GM12878 (cell line): ENCODE measurements at regions not wholly inside any gene's neighbourhood (a gene's known extent, or its start where the extent isn't known, plus 50 kb on each side); places are given as distances from the start of the nearest gene placed in this dataset.

Experiments
- ATAC-seq: fragments of 200-7000 bp; cut with Tn5 transposase; 3 replicates; pipeline ENCODE4 v1.9.1; 2020; ENCODE audit warnings: mild to moderate bottlenecking, moderate library complexity
- BruUV-seq: library from RNA; stranded (reverse); fragments of 400-500 nt; replicated peaks from 2 replicates; lab custom pipeline; 2021; lab: Mats Ljungman, UMichigan
- CTCF ChIA-PET: fragments of 300-600 bp; sonication (Branson Sonifier 250); formaldehyde crosslinking; extraction: SDS; loops from one replicate; lab custom pipeline; 2021; ENCODE audit warnings: inconsistent platforms; lab: Yijun Ruan, JAX
- POLR2A ChIA-PET: fragments of 350-600 bp; formaldehyde crosslinking; extraction: SDS; loops from one replicate; lab custom pipeline; 2021; ENCODE audit warnings: inconsistent platforms; lab: Charles Lee
- RAD21 ChIA-PET: fragments of 300-600 bp; sonication (Branson Sonifier 250); formaldehyde crosslinking; loops from one replicate; lab custom pipeline; 2023; ENCODE audit warnings: antibody characterized with exemption; ENCODE audit not compliant: unreplicated experiment; lab: Charles Lee
- SMC1A ChIA-PET: fragments of 300-600 bp; sonication (Branson Sonifier 250); formaldehyde crosslinking; loops from one replicate; lab custom pipeline; 2023; ENCODE audit not compliant: unreplicated experiment, uncharacterized antibody; lab: Charles Lee
- DNase-seq: peaks from one replicate; pipeline ENCODE4 v3.0.0-alpha.2; 2011; ENCODE audit warnings: low read depth, low spot score
- FAIRE-seq: peaks from 3 replicates; lab custom pipeline; 2011; peaks lifted over from hg19 to GRCh38; lab: Jason Lieb, UNC
- H2AFZ ChIP-seq: 2 replicates; pipeline ENCODE4 v1.6.0; 2011; ENCODE audit warnings: low read depth, low read length, control low read depth; ENCODE audit not compliant: control insufficient read depth
- H3K27ac ChIP-seq: 2 replicates; pipeline ENCODE4 v1.5.1; 2011; ENCODE audit warnings: control low read depth; ENCODE audit not compliant: control insufficient read depth, insufficient read depth
- H3K27me3 ChIP-seq, 2 experiments: replicated peaks in 1 of 2; 2 replicates each; pipeline versions ENCODE4 v1.6.0 to v1.6.1; 2011; ENCODE audit warnings: low read length in 1 of 2; ENCODE audit not compliant: control insufficient read depth in 2 of 2, insufficient read depth in 2 of 2
- H3K36me3 ChIP-seq, 2 experiments: 2 replicates each; pipeline ENCODE4 v1.5.1; 2011; ENCODE audit warnings: low read length in 1 of 2; ENCODE audit not compliant: control insufficient read depth in 2 of 2, insufficient read depth in 2 of 2
- H3K4me1 ChIP-seq: 2 replicates; pipeline ENCODE4 v1.6.1; 2011; ENCODE audit warnings: mild to moderate bottlenecking, low read length, moderate library complexity, mixed read lengths; ENCODE audit not compliant: control insufficient read depth, insufficient read depth
- H3K4me2 ChIP-seq: 2 replicates; pipeline ENCODE4 v1.6.0; 2011; ENCODE audit warnings: control low read depth; ENCODE audit not compliant: control insufficient read depth, insufficient read depth
- H3K4me3 ChIP-seq: fragments of 200-600 bp; sonication (generic); 2 replicates; pipeline ENCODE4 v1.5.1; 2016
- H3K79me2 ChIP-seq: 2 replicates; pipeline ENCODE4 v1.6.0; 2011; ENCODE audit warnings: low read length; ENCODE audit not compliant: control insufficient read depth, insufficient read depth
- H3K9ac ChIP-seq: 2 replicates; pipeline ENCODE4 v1.8.0; 2011; ENCODE audit warnings: low read length, control low read depth, mixed read lengths; ENCODE audit not compliant: control insufficient read depth, insufficient read depth
- H3K9me3 ChIP-seq: replicated peaks from 3 replicates; pipeline ENCODE4 v1.5.1; 2011; ENCODE audit warnings: mild to moderate bottlenecking, low read length; ENCODE audit not compliant: control insufficient read depth, insufficient read depth
- H4K20me1 ChIP-seq: 2 replicates; pipeline ENCODE4 v1.6.0; 2011; ENCODE audit not compliant: control insufficient read depth, insufficient read depth
- FOXK2 ChIP-seq: fragments of 450-650 bp; IDR thresholded peaks from 2 replicates; pipeline ENCODE4 v1.6.1; 2017; ENCODE audit warnings: mild to moderate bottlenecking, moderate library complexity
- HSF1 ChIP-seq: fragments of 150-350 bp; IDR thresholded peaks from 2 replicates; pipeline ENCODE4 v1.6.1; 2014; ENCODE audit warnings: mild to moderate bottlenecking, low read depth, low read length
- JUNB ChIP-seq: IDR thresholded peaks from 2 replicates; pipeline ENCODE4 v1.6.1; 2016; ENCODE audit warnings: antibody characterized with exemption, mild to moderate bottlenecking
- MTA2 ChIP-seq: fragments of 450-650 bp; IDR thresholded peaks from 2 replicates; pipeline ENCODE4 v1.6.1; 2016; ENCODE audit warnings: low read depth, mild to moderate bottlenecking, moderate library complexity
- NFIC ChIP-seq: IDR thresholded peaks from 2 replicates; pipeline ENCODE4 v1.6.1; 2012; ENCODE audit warnings: low read depth, mild to moderate bottlenecking, inconsistent platforms, low read length, moderate library complexity
- NFXL1 ChIP-seq: fragments of 450-650 bp; IDR thresholded peaks from 2 replicates; pipeline ENCODE4 v1.6.1; 2017; ENCODE audit warnings: antibody characterized with exemption, mild to moderate bottlenecking, borderline replicate concordance
- NRF1 ChIP-seq: conservative IDR thresholded peaks from 2 replicates; pipeline ENCODE4 v1.6.1; 2011; ENCODE audit warnings: mild to moderate bottlenecking, low read depth, low read length, improper control_type of control experiment
- SMAD5 ChIP-seq: IDR thresholded peaks from 2 replicates; pipeline ENCODE4 v1.6.1; 2016; ENCODE audit warnings: antibody characterized with exemption, low read depth
- STAT3 ChIP-seq: IDR thresholded peaks from 2 replicates; pipeline ENCODE4 v1.6.1; 2011; ENCODE audit warnings: low read depth, low read length, improper control_type of control experiment
- TCF12 ChIP-seq: IDR thresholded peaks from 2 replicates; pipeline ENCODE4 v1.6.1; 2011; ENCODE audit warnings: low read depth, mild to moderate bottlenecking, low read length
- ZBTB40 ChIP-seq: fragments of 450-650 bp; IDR thresholded peaks from 2 replicates; pipeline ENCODE4 v1.6.1; 2016; ENCODE audit warnings: mild to moderate bottlenecking, moderate library complexity, borderline replicate concordance
- ZSCAN29 ChIP-seq: fragments of 450-650 bp; IDR thresholded peaks from 2 replicates; pipeline ENCODE4 v1.6.1; 2017; ENCODE audit warnings: mild to moderate bottlenecking, moderate library complexity
- WGBS: methylation state at CpG from one replicate; pipeline ENCODE4 v1.1.6; 2016; ENCODE audit warnings: low lambda C conversion rate; ENCODE audit not compliant: insufficient replicate concordance, insufficient coverage; ENCODE audit errors: missing lambda C conversion rate; 5-methylcytosine and 5-hydroxymethylcytosine counted together
- in situ Hi-C: fragments of 300-500 bp; cut with MboI; formaldehyde crosslinking; loops from 9 replicates; pipeline ENCODE4 v1.14.3; 2018; ENCODE audit warnings: mixed read lengths
- intact Hi-C: fragments of 100-400 bp; cut with micrococcal nuclease; formaldehyde crosslinking; loops from one replicate; pipeline ENCODE4 v1.14.2; 2022; ENCODE audit not compliant: unreplicated experiment

GRCh38 chr5:17806818-17807468, 172.7 kb downstream of the TAF11L14 start (continued):
- TF ChIP-seq JUNB (no peak), ZSCAN29 (no peak), FOXK2 (no peak)
- TF ChIP-seq, all 136 proteins: peak for 0

- Histone ChIP-seq H2AFZ (no peak overlapping the region), H3K9ac (no peak overlapping the region), H3K79me2 (no peaks in the 10 kb centered on the region), H3K27ac (no peak overlapping the region), H3K4me3 (no peak overlapping the region), H3K36me3 (no peaks in the 10 kb centered on the region), H3K27me3 (no peaks in the 10 kb centered on the region), H4K20me1 (no peaks in the 10 kb centered on the region), H3K4me1 (no peaks in the 10 kb centered on the region), H3K9me3 (no peaks in the 10 kb centered on the region), H3K4me2 (no peak overlapping the region)
- ChIA-PET SMC1A (interaction anchor here (0.6 kb wide), 1 partner anchor 156 kb away, joined by 3 read pairs; no protein-coding TSS in a partner anchor), CTCF (no interaction called here), POLR2A (no interaction called here), RAD21 (no interaction called here)
- no peak for DNase-seq
- no peak for FAIRE-seq
- no TSS peak for BruUV-seq
- in situ Hi-C loops, result no loop called here
- no peak for TF ChIP-seq ZBTB40
- no peak for TF ChIP-seq HSF1
- no peak for TF ChIP-seq NRF1
- TF ChIP-seq STAT3, result no peak
- no peak for TF ChIP-seq MTA2
- TF ChIP-seq NFIC, result no peak
- no peak for TF ChIP-seq TCF12
- no peak for TF ChIP-seq SMAD5
- no peak for TF ChIP-seq NFXL1
- intact Hi-C loops, result no loop called here
- WGBS, result 61% methylated on average over 2 of the region's 2 CpGs
- ATAC-seq, result no peak
Measured at GRCh38 chr5:17808566-17808965, 174.3 kb downstream of the TAF11L14 start.
